GM03348 (cell line): ENCODE measurements at regions not wholly inside any gene's neighbourhood (a gene's known extent, or its start where the extent isn't known, plus 50 kb on each side); places are given as distances from the start of the nearest gene placed in this dataset.

Experiments
- DNase-seq: peaks from one replicate; pipeline ENCODE4 v3.0.0; 2012; ENCODE audit warnings: low spot score

- DNase-seq: no peak
Observed at GRCh38 chr6:92822222-92822621, 597.1 kb downstream of the EPHA7 start.

GRCh38 chr6:92820601-92821000 lies 598.8 kb downstream of the EPHA7 start:
- no peak for DNase-seq

DNA sequence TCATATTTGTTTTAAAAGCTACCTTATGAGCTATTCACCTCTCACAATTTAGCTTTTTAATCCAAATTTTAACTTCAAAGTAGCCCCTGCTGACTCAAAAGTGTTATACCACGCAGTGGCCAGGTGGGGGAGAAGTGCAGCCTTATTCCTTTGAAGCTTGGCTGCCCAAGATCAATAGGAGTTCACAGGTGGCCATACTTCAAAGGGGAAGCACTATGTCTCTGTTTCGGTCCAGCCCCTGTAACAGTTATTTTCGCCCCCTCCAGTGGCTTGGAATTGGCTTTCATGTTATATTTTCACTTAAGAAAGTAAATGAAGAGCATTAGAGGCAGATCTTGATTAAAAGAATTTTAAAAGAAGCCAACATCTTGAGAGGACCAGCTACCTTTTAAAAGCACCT lies 608.4 kb downstream of the EPHA7 start:
- DNase-seq: no peak

GRCh38 chr6:92806254-92806653 lies 613.1 kb downstream of the EPHA7 start:
- no peak for DNase-seq

DNA sequence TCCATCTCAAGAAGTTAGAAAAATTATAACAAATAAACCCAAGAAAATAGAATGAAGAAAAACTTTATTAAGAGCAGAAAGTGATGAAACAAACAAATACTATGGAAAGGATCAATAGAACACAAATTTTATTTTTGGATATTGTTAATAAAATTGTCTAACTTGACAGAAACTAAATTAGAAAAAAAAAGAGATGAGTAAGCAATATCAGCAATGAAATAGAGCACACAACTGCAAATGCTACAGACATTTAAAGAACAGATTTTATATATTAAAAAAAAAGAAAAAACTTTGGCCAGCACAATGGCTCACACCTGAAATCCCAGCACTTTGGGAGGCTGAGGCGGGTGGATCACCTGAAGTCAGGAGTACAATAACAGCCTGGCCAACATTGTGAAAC lies 628.0 kb downstream of the EPHA7 start:
- DNase-seq: no peak

GRCh38 chr6:92790381-92790780 lies 629.0 kb downstream of the EPHA7 start:
- no peak for DNase-seq

DNA sequence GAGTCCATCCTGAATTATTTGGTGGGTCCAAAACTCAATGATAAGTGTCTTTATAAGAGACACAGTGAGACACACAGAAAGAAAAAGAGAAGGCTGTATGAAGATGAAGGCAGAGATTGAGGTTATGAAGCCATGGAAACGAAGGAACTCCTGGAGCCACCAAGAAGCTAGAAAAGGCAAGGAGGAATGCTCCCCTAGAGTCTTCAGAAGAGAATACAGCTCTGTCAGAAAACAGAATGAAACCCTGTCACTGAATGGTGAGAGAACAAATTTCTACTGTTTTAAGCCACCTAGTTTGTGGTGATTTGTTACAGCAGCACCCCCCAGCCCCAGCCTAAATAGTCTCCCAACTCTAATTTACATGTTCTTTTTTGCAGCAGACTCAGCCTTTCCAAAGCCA lies 635.1 kb downstream of the EPHA7 start:
- no peak for DNase-seq

DNA sequence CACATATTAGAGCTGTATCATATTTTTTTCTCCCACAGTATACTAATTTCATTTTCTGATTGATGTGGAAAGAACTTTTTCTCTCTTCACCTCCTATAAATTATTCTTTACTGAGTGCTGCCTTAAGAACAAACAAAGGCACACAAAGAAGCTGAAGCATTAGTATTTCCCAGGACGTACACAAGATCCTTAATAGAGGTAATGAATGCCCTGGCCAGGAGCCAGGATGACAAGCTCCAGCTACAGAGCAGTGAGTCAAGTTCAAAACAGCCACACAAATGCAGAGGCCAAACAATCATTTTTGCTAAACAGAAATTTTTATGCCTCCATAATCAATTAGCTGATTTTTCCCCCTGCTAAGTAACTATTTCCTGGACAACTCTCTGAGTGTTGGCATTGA lies 639.6 kb downstream of the EPHA7 start:
- DNase-seq: no peak

DNA sequence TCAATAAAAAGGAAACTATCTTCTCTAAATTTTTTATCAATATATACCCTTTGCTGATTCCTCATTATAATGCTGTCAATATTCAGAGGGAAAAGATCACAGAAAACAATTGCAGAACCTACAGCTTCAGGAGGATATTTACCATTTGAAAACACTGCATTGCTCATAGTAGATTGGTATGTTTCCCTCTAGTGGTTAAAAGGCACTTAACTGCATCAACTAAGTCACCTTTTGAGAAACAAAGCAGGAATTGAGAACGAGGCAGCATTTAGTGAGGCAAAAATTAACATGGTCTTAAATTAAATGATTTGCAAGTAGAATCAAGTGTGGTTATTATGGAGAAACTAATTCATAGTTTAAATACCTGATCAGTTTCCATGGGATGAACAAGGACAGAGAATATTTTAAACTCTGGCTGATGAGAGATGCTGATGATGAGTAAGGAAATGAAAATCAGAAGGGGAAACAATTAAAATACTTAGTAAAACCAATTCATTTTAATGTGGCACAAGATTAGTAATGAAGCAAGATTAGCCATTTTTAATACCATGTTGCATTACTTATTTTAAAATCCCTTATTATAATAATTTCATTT lies 642.1 kb downstream of the EPHA7 start:
- no peak for DNase-seq

DNA sequence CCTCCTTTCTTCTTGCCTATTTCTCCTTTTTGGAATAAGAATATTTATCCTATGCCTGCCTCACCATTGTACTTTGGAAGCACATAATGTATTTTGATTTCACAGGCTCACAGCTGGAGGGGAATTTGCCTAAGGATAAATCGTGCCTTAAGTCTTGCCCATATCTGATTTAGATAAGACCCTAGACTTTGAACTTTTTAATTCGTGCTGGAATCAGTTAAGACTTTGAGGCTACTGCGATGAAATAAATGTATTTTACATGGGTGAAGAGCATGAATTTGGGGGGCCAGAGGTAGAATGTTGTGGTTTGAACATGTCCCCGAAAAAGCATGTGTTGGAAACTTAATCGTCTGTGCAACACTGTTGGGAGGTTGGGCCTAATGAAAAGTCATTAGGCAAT lies 648.8 kb downstream of the EPHA7 start:
- DNase-seq: no peak

DNA sequence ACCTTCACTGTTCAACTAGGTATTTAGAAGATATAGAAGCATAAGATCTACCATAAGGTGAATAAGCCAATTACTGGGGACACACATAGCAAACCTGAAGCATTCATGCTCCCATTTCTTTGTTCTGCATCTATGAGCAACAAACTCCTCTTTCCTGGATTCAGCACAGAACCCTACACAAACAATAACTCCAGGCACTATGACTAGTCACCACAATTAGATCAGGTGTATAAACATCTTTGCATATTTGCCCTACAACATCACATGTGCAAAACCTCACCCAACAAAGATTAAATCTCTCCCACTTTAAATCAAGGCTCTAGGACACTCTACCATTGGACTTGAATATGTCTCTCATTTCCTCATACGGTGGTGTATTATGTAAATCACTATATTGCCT lies 652.3 kb downstream of the EPHA7 start:
- DNase-seq: no peak

DNA sequence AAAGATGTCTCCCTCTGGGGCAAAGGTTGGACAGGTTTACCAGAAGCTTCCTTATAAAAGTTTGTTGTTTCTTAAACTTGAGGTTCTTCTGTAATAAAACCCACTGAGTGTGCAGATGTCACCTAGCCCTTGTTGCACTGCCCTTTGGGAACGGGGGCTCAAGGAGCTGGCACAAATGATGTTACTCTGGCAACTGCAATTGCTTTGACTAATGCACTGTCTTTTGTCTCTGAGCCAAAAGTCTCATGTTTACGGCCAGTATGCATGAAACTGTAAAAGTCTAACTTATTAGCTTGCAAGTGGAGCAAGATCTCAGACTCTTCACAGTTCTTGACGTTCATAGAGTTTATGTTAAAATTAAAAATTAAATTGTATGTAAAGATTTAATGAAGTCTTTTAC lies 655.7 kb downstream of the EPHA7 start:
- no peak for DNase-seq

DNA sequence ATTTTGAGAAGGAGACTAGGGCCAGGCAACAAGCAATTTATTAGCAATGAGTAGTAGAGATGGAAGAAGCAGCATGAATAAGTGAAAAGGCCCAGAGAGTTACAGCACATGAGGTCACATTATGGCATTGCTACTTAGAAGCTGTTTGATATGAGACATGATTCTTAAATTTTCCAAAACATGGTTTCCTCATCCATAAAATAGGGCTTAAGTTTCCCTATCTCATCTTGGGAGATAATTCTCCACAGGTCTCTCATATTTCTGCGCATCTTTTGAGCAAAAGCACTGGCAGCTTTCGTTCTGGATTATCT lies 656.1 kb downstream of the EPHA7 start:
- no peak for DNase-seq

GRCh38 chr6:92762443-92763273 lies 656.7 kb downstream of the EPHA7 start:
- no peak for DNase-seq

- no peak for DNase-seq
Observed at GRCh38 chr6:92759178-92759577, 660.2 kb downstream of the EPHA7 start.

DNA sequence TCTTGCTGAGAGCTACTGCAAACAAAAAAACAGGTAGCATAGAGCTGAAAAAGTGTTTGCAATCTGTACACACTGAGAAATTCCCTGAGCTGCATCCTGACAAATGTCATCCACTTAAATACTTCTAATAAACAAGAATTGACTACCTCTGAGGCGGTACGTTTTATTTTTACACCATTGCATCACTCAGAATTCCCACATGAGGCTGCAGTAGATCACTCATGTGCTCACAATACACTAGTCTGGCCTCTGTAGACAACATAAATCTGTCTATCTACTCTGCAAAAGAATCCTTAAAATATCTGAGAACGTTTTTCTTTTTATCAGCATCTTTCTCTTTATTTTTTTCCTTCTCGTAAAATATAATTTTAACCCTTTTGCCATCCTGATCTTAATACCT lies 661.4 kb downstream of the EPHA7 start:
- no peak for DNase-seq

- DNase-seq: no peak
Observed at GRCh38 chr6:92756912-92757311, 662.4 kb downstream of the EPHA7 start.

DNA sequence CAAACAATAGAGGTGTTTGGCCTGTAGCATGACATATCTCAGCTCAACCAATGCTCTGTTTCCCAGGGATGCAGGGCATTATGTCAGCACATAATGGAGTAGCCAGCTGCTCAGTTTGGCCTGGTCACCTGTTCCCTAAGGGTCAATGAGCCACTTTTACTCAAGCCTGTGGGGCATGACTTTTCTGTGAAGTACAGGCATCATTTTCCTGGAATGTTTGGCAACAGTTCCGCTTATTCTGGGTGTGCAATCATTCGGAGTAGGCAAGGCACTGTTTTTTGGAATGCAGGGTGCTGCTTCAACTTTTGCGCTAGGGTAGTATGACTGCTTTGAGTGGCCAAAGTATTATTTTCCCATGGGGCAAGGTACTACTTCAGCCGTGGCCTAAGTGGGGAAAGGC lies 665.4 kb downstream of the EPHA7 start:
- DNase-seq: no peak

DNA sequence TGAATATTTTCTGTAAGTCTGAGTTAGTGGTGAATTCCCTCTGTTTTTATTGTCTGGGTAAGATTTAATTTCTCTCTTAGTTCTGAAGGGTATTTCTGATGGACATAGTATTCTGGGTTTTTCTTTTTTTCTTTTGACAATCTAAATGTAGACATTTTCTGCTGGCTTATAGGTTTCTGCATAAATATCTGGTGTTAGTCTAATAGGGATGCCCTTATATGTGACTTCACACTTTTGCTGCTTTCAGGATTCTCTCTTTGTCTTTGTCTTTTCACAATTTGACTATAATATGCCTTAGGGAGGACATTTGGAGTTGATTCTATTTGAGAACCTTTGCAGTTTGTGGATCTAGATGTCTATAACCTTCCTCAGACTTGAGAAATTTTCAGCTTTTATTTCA lies 667.2 kb downstream of the EPHA7 start:
- no peak for DNase-seq

DNA sequence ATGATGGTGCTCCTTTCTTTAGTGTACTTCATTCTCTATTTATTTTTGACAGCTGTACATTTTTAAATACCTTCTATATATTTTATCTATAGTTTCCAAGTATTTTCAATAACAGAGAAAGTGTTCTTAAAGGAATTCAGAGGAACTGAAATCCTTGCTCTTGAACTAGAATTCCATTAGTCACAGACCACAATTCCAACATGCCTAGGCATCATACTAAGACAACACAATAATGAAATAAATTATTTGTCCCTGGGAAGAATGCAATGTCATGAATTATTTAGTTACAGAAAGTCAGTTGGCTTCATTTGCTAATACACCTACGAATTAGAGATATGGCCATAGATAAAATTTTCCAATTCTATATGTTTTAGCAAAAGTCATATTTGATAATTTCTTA lies 671.2 kb downstream of the EPHA7 start:
- no peak for DNase-seq

- DNase-seq: no peak
Observed at GRCh38 chr6:92737983-92738382, 681.4 kb downstream of the EPHA7 start.

GRCh38 chr6:92723390-92723931 lies 695.9 kb downstream of the EPHA7 start:
- DNase-seq: no peak

GRCh38 chr6:92719773-92720172 lies 699.6 kb downstream of the EPHA7 start:
- no peak for DNase-seq

DNA sequence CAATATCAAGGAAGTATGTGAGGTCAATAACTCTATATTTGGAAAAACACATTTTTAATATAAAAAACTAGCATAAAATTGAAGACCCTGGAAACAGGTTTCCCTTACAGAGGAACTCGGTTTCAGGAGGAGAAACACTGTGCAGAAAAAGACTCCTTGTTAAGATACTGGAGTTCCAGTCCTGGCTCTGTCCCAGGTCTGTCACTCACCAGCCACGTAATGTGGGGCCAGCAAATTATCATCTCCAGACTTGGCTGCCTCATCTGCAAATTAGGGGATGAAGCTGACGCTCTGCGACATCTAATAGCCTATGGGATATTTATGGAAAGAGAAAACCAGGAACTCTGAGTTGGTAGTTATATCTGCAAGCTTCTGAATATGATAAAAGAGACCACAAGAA lies 702.7 kb downstream of the EPHA7 start:
- no peak for DNase-seq
